ENCODE measurements at regions not wholly inside any gene's neighbourhood (a gene's known extent, or its start where the extent isn't known, plus 50 kb on each side); places are given as distances from the start of the nearest gene placed in this dataset.

DNA sequence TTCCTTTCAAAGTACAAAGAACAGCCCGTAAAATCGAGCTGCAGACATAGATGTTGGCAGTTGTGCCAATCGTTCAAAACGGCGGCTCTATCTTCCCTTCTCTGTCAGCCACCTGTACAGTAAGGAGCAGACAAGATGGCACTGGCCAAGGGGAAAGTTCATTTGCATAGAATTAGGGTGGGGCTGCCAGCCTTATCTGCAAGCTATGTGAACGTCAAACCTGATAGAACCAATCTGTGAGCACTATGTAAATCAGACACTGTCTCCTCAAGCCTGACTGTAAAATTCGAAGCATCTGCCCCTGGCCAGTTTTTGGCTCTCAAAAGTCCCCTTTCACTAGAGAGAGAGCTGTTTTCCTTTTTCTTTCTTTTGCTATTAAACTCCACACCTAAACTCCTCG, 374.5 kb downstream of the EPM2A start:
- TF ChIP-seq CTCF (IDR thresholded peaks at IDR 0.05) (no peak), POLR2A (IDR thresholded peaks at IDR 0.05) (no peak)
